Aorta (tissue), 5 donors: ENCODE measurements at regions not wholly inside any gene's neighbourhood (a gene's known extent, or its start where the extent isn't known, plus 50 kb on each side); places are given as distances from the start of the nearest gene placed in this dataset.
A peak's percentile ranks its signal among the peaks of the same experiment; 100 is the strongest.

Source experiments
- ATAC-seq: fragments of 200-7000 bp; cut with Tn5 transposase; one replicate; pipeline ENCODE4 v1.9.1; 2022; ENCODE audit warnings: moderate library complexity; ENCODE audit not compliant: low FRiP score
- DNase-seq, 2 donors: peaks; one replicate each; pipeline ENCODE4 v3.0.0-alpha.2; 2020
- H3K27ac ChIP-seq, 2 donors: one replicate each; pipeline ENCODE4 v1.5.1; 2013; ENCODE audit warnings: low read length in 2 of 2, mild to moderate bottlenecking in 2 of 2, moderate library complexity in 2 of 2, control low read depth in 1 of 2, inconsistent platforms in 1 of 2, low read depth in 1 of 2
- H3K27me3 ChIP-seq, 2 donors: one replicate each; pipeline ENCODE4 v1.6.1; 2013; ENCODE audit warnings: control low read depth in 1 of 2, low read length in 1 of 2, mild to moderate bottlenecking in 1 of 2, moderate library complexity in 1 of 2; ENCODE audit not compliant: insufficient read depth in 2 of 2, control insufficient read depth in 1 of 2
- H3K36me3 ChIP-seq, 2 donors: one replicate each; pipeline ENCODE4 v1.6.1; 2013; ENCODE audit warnings: control low read depth in 1 of 2, low read length in 1 of 2, mild to moderate bottlenecking in 1 of 2; ENCODE audit not compliant: insufficient read depth in 2 of 2, control insufficient read depth in 1 of 2
- H3K4me1 ChIP-seq, 2 donors: one replicate each; pipeline ENCODE4 v1.6.1; 2013; ENCODE audit warnings: low read length in 2 of 2, control low read depth in 1 of 2, mild to moderate bottlenecking in 1 of 2, moderate library complexity in 1 of 2; ENCODE audit not compliant: insufficient read depth in 2 of 2, control insufficient read depth in 1 of 2
- H3K4me3 ChIP-seq, 2 donors: one replicate each; pipeline ENCODE4 v1.5.1; 2013; ENCODE audit warnings: low read length in 2 of 2, control low read depth in 1 of 2, mild to moderate bottlenecking in 1 of 2
- H3K9me3 ChIP-seq: one replicate; pipeline ENCODE4 v1.6.1; 2013; ENCODE audit warnings: mild to moderate bottlenecking, low read length; ENCODE audit not compliant: control insufficient read depth
- WGBS, 2 donors: extraction: QIAGEN DNeasy Blood & Tissue Kit; methylation state at CpG; one replicate each; pipeline ENCODE4 v1.1.7; 2013; 5-methylcytosine and 5-hydroxymethylcytosine counted together
- intact Hi-C, 2 donors: fragments of 100-400 bp; cut with DNase I; formaldehyde crosslinking; loops; one replicate each; pipeline versions ENCODE4 v1.14.2 to v1.15.0; 2022
- donor health status: healthy with polysubstance abuse.
- donor health status: Bipolar disorder and iron deficiency.
- donor health status: DM: no; HTN: no; CAD: no.
- donor health status: DM: no; HTN: no; CAD: no.
- donor health status: DM: yes; HTN: yes; CAD: no.

DNA sequence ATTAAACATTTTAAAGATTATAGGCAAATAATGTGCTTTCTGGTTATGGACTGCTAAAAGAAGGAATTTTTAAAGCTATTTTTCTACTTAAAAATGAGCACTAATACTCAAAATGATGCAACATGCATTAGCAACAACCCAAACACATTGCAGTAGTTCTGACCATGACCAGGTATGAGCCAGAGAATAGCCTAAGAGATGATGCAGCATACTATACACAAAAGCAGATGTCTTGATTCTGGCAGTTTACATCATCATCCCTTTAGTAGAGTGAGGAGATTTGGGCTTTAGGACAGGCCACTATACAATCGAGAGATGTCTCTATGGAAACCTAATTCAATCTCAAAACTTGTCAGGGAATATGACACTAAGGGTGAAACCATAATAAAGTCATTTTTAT, 307.1 kb downstream of the PRR16 start:
- Histone ChIP-seq H3K27me3 (no peaks in the 10 kb centered on the region), H3K9me3 (no peaks in the 10 kb centered on the region), H3K36me3 (no peaks in the 10 kb centered on the region), H3K27ac (no peak overlapping the region), H3K4me3 (no peak overlapping the region), H3K4me1 (no peaks in the 10 kb centered on the region)
- intact Hi-C loops: no loop called here
- DNase-seq (no peak), ATAC-seq (no peak)
- 93% methylated on average over 1 of the region's 1 CpG for WGBS, 2 donors

DNA sequence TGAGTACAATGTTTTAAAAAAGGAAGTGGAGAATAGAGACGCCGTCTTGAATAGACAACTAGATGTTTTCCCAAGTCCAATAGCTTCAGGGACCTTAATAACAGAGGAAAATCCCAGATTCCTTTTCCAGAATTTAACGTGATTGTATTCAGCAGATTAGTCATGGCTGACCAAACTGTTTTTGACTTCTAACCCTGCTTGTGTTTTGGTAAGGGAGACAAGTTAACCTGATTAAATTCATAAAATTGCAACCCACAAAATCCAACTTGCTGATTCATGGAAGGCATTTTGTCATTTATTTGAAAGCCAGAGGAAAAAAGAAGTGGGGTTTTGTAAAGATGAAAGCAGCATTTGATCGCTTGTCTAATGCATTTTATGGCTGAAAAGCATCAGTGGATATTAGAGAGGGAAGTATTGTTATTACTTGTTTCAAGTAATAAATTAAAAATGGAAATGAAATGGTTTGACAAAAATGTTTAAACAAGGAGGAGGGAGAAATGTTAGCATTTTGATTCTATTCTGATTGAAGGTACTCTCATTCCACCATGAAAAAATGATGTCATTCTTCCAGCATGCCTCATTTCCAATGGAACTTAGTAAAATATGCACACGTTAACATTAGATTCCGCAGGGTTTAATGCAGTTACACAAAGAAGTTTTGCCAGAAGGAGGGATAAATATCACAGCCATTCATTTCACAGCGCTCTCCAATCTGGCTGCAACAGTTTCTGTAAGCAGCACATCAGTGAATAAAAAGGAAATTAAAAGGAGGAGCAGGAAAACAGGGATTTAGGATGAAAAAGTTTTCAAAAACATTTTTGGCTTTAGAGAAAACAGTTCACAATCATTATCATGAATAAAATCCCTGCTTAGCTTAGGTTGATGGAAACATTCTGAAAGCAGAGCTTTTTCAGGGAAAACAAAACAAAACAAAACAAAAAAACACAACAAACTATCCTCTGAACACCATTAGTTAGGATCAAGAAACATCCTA, 314.7 kb downstream of the PRR16 start:
- H3K36me3 ChIP-seq: no peaks in the 10 kb centered on the region
- no peak overlapping the region for H3K4me3 ChIP-seq
- 28% methylated on average over 7 of the region's 7 CpGs for WGBS, 2 donors
- H3K27me3 ChIP-seq: no peaks in the 10 kb centered on the region
- no peaks in the 10 kb centered on the region for H3K9me3 ChIP-seq
- no peak for ATAC-seq
- H3K27ac ChIP-seq: no peak overlapping the region
- intact Hi-C loops: no loop called here
- no peak for DNase-seq
- H3K4me1 ChIP-seq: no peaks in the 10 kb centered on the region

DNA sequence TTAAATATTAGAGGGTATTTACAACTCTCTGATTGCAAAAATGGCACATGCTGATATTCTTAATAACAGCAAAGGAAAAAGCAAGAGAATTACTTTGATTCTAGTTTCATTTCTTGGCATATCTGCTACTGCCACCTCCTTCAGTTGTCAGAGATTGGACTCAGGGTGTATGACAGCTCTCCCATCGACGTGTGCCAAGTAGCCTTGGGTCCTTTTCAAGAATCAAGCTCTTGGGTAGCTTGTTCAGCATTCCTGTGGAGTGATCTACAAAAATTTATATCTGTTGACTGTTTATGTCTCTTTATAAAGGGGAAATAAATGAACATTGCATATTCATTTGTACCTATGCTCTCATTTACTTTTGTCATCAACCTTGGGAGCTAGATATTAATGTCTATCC, 315.6 kb downstream of the PRR16 start:
- no peaks in the 10 kb centered on the region for H3K27me3 ChIP-seq
- no peaks in the 10 kb centered on the region for H3K9me3 ChIP-seq
- DNase-seq (peak in 1 of 2 donors; percentile 27), ATAC-seq (no peak)
- H3K4me1 ChIP-seq: no peaks in the 10 kb centered on the region
- H3K36me3 ChIP-seq: no peaks in the 10 kb centered on the region
- intact Hi-C loops: no loop called here
- WGBS, 2 donors: 4 to 6% methylated on average over 2 of the region's 2 CpGs
- H3K27ac ChIP-seq: no peak overlapping the region
- H3K4me3 ChIP-seq: no peak overlapping the region

DNA sequence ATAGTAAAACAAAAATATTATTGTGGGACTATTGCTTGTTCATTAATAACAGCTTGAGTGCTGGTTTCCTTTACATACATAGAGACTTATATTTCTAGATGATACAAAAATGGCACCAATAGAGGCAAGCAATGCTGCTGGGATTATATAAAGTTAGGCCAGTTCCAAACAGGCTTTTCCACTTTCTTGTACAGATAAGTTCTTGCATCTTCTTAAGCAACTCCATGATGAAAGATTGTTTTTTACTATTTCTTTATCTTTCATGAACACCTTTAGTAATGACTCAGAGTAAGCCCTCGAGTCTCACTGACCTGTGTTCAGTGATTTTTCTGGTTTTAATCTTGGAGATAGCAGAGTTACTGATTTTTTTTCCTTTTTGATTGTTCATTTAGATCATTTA, 324.4 kb downstream of the PRR16 start:
- DNase-seq (no peak), ATAC-seq (no peak)
- H3K36me3 ChIP-seq: no peaks in the 10 kb centered on the region
- 81 to 89% methylated on average over 1 of the region's 1 CpG for WGBS, 2 donors
- H3K4me1 ChIP-seq: no peaks in the 10 kb centered on the region
- no peak overlapping the region for H3K4me3 ChIP-seq
- intact Hi-C loops: no loop called here
- no peaks in the 10 kb centered on the region for H3K27me3 ChIP-seq
- H3K9me3 ChIP-seq: no peaks in the 10 kb centered on the region
- no peak overlapping the region for H3K27ac ChIP-seq

DNA sequence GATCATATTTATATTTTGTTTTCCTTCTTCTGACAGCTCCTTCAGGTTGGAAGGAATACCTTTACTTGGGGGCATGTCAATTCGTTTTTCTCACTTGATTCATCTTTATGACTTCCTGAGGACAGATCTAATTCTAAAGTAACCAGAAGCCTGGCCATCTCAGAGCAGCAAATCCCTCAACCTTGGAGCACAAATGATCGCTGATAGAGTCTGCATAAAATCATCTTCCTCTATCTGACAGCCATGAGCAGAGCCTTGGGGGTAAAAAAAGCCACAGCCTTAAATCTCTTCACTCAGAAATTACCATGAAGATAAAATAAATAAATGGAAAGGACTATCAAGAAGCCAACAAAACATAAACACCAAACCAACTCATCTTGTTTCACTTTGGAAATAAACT, 325.8 kb downstream of the PRR16 start:
- no peak for DNase-seq
- no peaks in the 10 kb centered on the region for H3K9me3 ChIP-seq
- intact Hi-C loops: no loop called here
- H3K27ac ChIP-seq: no peak overlapping the region
- WGBS, 2 donors: 55 to 59% methylated on average over 2 of the region's 2 CpGs
- no peak for ATAC-seq
- H3K4me3 ChIP-seq: no peak overlapping the region
- no peaks in the 10 kb centered on the region for H3K27me3 ChIP-seq
- H3K36me3 ChIP-seq: no peaks in the 10 kb centered on the region
- H3K4me1 ChIP-seq: no peaks in the 10 kb centered on the region

DNA sequence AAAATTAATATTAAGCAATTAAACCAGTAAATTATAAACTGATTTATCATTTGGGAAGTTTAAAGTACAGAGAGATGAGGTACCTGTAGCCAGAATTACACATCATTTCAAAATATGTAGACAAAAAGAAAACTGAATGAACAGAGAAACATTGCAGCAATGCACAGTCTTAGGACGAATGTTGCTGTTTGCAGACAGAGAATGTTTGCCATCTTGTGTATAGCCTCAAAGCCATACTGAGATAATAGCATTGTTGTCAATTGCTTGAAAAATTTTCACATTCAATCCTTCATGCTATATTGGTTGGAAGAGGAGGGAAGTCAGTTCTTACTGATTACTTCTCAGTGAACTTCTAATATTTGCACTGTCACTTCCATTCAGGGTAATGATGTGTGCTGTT, 326.2 kb downstream of the PRR16 start:
- no peaks in the 10 kb centered on the region for H3K9me3 ChIP-seq
- H3K4me3 ChIP-seq: no peak overlapping the region
- no peaks in the 10 kb centered on the region for H3K27me3 ChIP-seq
- 88 to 97% methylated on average over 1 of the region's 1 CpG for WGBS, 2 donors
- intact Hi-C loops: no loop called here
- no peak overlapping the region for H3K27ac ChIP-seq
- H3K36me3 ChIP-seq: no peaks in the 10 kb centered on the region
- DNase-seq: no peak
- H3K4me1 ChIP-seq: no peaks in the 10 kb centered on the region
- ATAC-seq: no peak

DNA sequence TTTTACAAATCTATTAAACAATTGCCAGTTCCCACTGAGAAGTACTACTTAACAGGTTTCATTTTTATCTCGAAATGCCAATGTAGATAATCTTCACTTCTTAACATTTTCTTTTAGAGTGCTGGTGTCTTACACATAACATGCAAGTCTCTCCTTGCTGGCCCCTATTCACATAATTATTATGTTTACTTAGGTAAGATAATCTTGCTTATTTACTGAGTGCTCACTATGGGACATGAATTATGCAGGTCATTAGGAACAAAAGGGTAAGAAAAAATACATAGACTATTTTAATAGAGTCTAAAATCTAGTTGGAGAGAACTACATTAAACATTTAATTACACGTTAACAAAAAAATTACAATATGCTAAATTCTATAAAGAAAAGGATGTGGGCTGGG, 328.4 kb downstream of the PRR16 start:
- 93 to 95% methylated on average over 2 of the region's 2 CpGs for WGBS, 2 donors
- Histone ChIP-seq H3K27ac (no peak overlapping the region), H3K27me3 (no peaks in the 10 kb centered on the region), H3K4me3 (no peak overlapping the region), H3K4me1 (no peaks in the 10 kb centered on the region), H3K9me3 (no peaks in the 10 kb centered on the region), H3K36me3 (no peaks in the 10 kb centered on the region)
- intact Hi-C loops: no loop called here
- ATAC-seq (no peak), DNase-seq (no peak)

DNA sequence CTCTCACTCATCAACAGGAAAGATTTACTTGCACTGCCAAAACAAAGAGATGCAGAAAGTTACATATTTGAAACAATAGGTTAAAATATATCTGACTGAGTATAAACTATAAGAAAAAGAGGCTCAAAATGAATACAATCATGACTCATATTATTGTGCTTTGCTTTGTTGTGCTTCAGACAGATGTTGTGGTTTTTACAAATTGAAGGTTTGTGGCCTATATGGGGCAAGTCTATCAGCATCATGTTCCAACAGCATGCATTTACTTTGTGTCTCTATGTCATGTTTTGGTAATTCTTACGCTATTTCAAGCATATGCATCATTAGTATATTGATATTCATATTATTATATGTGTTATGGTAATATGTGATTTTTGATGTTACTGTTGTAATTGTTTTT, 330.0 kb downstream of the PRR16 start:
- Histone ChIP-seq H3K4me1 (no peaks in the 10 kb centered on the region), H3K27ac (no peak overlapping the region), H3K9me3 (no peaks in the 10 kb centered on the region), H3K36me3 (no peaks in the 10 kb centered on the region), H3K27me3 (no peaks in the 10 kb centered on the region), H3K4me3 (no peak overlapping the region)
- intact Hi-C loops: no loop called here
- DNase-seq (no peak), ATAC-seq (no peak)
- 97 to 98% methylated on average over 1 of the region's 1 CpG for WGBS, 2 donors

DNA sequence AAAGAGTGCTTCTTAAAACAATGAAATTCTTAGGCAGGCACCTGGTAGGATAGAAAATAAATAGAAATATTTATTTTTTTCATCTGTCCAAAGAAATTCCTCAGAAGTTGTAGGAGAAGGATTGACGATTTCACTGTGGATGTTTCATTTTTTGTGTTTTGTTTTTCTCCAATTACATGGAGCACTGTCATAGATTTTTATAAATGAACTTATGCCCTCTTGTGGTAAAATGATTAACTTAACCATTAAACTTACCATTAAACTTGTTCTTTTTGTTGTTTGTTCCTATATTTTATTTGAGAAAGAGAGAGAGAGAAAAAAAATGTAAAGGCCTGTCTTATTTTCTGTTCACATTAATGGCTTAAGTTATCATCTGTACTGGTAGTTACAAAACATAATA, 339.2 kb downstream of the PRR16 start:
- Histone ChIP-seq H3K36me3 (no peaks in the 10 kb centered on the region), H3K27ac (no peak overlapping the region), H3K4me3 (no peak overlapping the region), H3K9me3 (no peaks in the 10 kb centered on the region), H3K27me3 (no peaks in the 10 kb centered on the region), H3K4me1 (no peaks in the 10 kb centered on the region)
- WGBS, 2 donors: 0 to 2% methylated on average over 1 of the region's 1 CpG
- intact Hi-C loops: no loop called here
- DNase-seq (no peak), ATAC-seq (no peak)
